NCI-H345 treated with DMSO at 0.1 percent for 48 hours (cell line): ENCODE measurements at regions not wholly inside any gene's neighbourhood (a gene's known extent, or its start where the extent isn't known, plus 50 kb on each side); places are given as distances from the start of the nearest gene placed in this dataset.
"Not testable (repeated sequence)": the region's sequence is repeated elsewhere in the genome, so short reads cannot be mapped to it uniquely, and the experiment has no call there.

Source experiments
- DNase-seq: peaks from one replicate; lab custom pipeline; 2025; ENCODE audit not compliant: unreplicated experiment; lab: John Stamatoyannopoulos, UW

- DNase-seq, result no peak
Observed at GRCh38 chr2:226300196-226300886, 499.3 kb downstream of the IRS1 start.

GRCh38 chr2:226299771-226300170 lies 499.8 kb downstream of the IRS1 start:
- DNase-seq, result no peak

- no peak for DNase-seq
Observed at GRCh38 chr2:226295681-226296080, 503.9 kb downstream of the IRS1 start.

GRCh38 chr2:226295123-226295522 lies 504.5 kb downstream of the IRS1 start:
- no peak for DNase-seq

GRCh38 chr2:226291281-226291680 lies 508.3 kb downstream of the IRS1 start:
- DNase-seq, result not testable (repeated sequence)

- DNase-seq, result no peak
Observed at GRCh38 chr2:226286916-226287315, 512.7 kb downstream of the IRS1 start.

- no peak for DNase-seq
Observed at GRCh38 chr2:226283796-226284195, 515.8 kb downstream of the IRS1 start.

- DNase-seq, result no peak
Observed at GRCh38 chr2:226282151-226282550, 517.5 kb downstream of the IRS1 start.

- DNase-seq, result not testable (repeated sequence)
Observed at GRCh38 chr2:226280136-226280535, 519.5 kb downstream of the IRS1 start.

GRCh38 chr2:226275215-226275614 lies 524.4 kb downstream of the IRS1 start:
- DNase-seq, result no peak

GRCh38 chr2:226274143-226274542 lies 525.5 kb downstream of the IRS1 start:
- no peak for DNase-seq

GRCh38 chr2:226273440-226273839 lies 526.2 kb downstream of the IRS1 start:
- no peak for DNase-seq

GRCh38 chr2:226272435-226272834 lies 527.2 kb downstream of the IRS1 start:
- DNase-seq, result no peak

- no peak for DNase-seq
Observed at GRCh38 chr2:226270285-226271058, 529.1 kb downstream of the IRS1 start.

- peak; percentile 60 for DNase-seq
Observed at GRCh38 chr2:226267516-226268289, 531.9 kb downstream of the IRS1 start.

GRCh38 chr2:226256709-226257376 lies 542.8 kb downstream of the IRS1 start:
- no peak for DNase-seq

- DNase-seq, result no peak
Observed at GRCh38 chr2:226256237-226256636, 543.4 kb downstream of the IRS1 start.

GRCh38 chr2:226251661-226252060 lies 548.0 kb downstream of the IRS1 start:
- DNase-seq, result no peak

- DNase-seq, result no peak
Observed at GRCh38 chr2:226247289-226248275, 552.0 kb downstream of the IRS1 start.

- no peak for DNase-seq
Observed at GRCh38 chr2:226234187-226234586, 565.4 kb downstream of the IRS1 start.
